ENCODE measurements at regions not wholly inside any gene's neighbourhood (a gene's known extent, or its start where the extent isn't known, plus 50 kb on each side); places are given as distances from the start of the nearest gene placed in this dataset.

DNA sequence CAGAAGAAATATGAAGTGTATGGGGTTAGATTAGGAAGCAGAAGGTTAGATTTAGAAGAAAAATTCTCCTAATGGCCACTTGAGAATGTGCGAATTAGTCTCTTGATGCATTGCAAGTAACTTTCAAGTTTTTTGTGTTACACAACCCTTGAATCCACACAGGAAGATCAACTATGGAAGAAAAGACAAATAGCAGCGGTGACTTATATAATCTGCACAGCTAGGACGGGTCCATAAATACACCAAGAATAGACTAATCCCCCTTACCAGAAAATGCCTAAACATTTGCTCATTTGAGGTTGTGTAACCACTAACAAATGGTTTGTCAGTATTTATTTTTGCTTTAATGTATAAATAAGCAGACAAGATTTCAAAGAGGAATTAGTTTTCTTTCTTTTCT, 182.6 kb downstream of the TGFB2 start:
- no peak for DNase-seq

DNA sequence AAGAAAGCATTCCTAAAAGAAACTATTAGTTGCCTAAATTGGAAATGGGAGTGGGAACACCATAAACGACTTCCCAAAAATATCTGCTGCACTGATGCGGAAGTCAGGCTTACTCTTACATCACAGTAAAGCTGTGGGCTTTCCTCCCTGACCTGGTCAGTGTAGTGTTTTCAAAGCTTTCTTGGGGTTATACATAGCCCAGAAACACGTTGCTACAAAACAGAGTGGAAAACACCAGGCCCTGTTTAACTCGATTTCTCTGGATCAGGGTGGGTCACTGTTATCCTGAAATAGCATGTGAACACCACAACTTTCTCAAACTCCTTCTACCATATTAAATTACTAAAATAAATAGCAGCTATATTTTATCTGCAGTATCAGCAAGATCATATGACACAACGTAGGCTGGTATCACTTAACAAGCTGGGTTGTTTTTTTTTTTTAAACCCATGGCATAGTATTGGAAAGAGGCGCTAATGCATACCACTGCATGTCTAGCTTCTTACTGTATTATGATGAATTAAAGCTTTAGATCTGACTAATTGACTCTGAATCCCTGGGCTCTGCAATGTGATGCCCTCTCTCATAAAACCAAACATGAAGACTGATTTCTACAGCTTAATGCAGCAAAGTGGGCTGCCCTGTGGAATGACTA, 184.6 kb downstream of the TGFB2 start:
- DNase-seq = no peak

DNA sequence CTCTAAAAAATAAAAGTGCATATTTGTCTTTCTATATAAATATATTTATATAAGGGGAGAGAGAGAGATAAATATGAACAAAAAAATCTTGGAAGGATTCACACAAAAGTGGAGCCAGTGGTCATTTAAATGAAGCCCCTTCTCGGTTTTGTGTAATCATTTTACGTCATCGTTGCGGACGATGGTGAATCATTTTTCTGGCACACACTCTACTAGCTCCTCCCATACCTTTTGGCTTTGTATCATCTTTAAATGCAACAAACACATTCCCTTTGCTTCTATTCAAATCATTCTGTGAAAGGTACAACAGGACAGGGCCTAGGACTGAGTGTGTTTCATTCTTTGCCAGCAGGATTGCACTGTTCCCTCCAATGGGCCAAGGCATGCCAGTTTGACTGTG, 186.8 kb downstream of the TGFB2 start:
- DNase-seq = no peak

DNA sequence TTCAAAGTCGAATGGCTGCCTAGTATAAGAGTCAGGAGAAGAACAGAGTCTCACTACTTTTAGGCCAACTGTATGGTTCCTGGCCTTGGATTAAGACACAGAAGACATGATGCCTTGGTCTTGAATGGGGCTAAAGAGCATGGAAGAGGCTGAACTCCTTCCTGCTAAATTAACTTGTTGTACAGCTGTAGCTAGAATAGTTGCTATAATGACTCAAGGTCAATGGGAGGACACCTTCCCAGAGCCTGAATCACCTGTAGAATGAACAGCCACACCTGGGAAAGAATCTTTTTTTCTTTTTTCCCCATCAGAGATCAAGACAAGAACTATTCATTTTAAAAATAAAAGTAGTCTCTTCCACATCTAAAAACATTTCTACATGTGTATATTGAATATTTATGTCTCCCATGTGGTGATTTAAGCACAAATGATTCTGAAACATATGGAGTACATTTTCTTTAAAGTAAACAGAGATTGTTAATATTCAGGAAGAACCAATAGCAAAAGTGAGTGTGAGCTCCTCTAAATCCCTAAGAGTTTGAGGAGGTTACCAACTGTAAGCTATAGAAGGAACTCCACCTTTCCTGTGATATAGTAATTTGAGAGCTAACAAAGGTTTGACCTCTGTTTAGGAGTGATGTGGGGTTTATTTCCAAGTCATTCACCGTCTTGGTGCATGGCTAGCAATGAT, 191.3 kb downstream of the TGFB2 start:
- no peak for DNase-seq

DNA sequence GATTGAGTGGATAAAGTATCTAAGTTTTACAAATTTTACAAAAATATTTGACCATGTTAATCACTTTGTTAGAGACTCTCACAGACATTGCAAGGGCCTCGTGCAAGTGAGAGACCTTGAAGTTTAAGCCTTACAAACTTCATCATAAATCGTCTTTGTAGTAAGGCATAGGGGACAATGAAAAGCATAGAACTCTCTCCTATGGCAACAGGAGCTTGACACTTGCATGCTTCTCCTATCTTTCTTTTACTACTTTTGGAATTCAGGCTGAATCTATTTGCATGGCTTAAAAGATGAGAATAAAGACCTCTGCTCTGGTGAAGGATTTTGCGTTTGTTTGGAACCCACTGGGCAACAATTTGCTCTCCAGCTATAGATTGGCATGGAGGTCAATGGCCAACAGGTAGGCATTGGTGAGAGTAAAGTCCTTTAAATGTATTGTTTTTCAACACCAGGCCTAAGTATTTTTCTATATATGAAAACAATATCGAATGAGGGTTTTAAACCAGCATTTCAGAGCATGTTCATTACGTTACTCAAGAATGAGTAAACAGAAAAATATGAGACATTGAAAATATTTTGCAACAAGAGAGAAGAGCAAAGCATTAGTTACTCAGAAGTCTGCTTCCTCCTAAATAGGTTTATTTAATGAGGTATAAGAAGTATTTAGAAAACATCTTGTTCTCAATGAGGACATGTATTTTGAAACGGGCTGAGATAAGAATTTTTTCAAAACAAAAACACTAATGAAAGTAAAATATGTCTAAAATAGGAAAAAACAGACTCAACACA, 192.2 kb downstream of the TGFB2 start:
- DNase-seq = no peak

DNA sequence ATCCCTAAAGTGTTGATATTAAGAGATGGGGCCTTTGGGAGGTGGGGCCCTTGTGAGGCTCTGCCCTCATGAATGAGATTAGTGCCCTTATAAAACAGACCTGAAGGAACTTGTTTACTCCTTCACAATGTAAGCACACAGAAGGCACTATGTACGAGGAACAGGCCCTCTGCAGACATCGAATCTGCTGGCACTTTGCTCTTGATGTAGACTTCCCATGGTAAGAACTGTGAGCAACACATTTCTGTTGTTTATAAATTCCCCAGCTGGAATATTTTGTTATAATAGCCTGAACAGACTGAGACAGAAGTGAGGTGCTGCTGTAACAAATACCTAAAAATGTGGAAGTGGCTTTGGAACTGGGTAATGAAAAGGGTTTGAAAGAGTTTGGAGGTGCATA, 193.2 kb downstream of the TGFB2 start:
- DNase-seq = no peak

DNA sequence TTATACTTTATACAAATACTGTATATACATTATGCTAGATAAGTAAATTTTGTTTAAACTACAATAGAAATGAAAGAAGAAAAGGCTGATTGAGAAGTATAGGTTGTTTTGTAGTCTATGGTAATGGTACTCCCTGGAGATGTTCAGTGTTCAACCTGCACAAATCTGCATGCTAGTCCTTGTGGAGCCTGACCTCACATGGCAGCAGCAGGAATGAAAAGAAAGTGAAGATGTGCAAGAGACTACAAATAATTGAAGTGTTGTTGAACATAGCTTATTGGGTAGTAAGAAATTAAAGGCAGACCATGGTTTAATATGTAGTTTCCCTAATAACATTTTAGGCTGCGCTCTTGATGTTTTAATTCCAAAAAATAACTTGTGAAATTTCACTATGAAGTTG, 201.2 kb downstream of the TGFB2 start:
- no peak for DNase-seq

DNA sequence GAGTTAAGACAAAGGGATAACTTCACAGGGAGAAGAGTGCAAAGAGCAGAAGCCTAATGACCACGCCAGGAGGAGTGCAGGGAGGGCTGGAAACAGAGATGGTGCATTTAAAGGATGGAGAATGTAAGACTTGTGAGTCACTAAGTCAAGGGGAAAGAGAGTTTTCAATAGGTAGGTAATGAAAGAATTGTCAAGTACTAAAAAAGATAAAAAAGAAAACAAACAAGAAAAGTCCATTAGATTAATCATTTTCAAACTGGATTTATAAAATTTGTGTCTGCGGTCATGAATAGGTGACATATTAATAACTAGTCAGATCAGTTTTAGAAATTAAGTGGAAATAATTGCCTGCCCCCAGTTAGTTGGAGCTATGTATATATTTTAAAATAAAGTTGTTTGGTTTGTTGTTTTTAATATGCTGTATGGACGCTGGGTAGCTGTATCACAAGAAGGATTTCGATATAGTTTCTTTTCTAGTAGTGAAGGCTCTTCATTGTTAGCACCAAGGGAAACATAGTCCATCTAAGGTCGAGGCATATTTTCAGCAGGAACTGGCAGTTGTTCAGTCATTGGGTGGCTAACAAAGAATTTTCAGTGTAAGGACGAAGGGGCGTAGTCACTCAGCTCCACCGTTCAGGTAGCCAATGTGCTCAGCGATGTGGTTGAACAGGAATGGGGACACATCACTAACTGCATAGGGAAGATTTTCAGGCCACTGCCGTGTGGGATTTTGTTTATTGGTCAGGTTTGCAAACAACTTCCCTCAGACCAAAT, 203.0 kb downstream of the TGFB2 start:
- no peak for DNase-seq

DNA sequence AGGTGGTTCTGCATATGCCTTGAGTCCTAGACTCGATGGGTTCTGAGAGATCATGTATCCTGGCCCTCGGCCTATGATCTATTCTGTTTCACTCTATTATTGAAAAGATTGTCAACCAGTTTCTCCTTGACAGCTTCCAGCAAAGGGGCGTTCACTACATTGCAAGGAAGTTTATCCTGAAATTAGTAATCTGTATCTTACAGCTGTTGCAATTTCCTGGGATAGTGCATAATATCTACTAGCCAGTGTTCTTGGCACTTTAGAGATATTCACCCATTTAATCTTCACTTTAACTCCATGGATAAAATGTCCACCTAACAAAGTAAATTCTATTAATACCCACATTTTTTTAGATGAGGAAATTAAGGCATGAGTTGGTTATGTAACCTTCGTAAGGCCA, 203.6 kb downstream of the TGFB2 start:
- DNase-seq = no peak

DNA sequence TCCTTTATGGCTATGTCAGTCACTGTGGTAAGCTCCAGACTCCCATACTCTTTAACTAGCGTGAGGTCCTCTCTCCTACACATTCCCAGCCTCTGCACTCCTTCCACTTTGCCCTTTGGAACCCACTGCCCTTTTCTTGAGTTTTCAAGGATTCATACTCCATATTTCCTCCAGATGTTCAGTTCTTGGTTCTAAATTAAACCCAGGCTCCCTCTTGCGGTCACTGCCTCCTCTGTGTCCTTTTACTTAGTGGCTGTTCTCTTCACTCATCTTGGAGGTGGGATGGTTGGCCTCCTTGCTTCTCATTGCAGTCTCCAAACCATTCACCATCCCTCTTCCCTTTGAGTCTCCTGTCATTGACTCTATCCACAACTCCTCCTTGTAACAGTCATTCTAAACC, 208.1 kb downstream of the TGFB2 start:
- no peak for DNase-seq

DNA sequence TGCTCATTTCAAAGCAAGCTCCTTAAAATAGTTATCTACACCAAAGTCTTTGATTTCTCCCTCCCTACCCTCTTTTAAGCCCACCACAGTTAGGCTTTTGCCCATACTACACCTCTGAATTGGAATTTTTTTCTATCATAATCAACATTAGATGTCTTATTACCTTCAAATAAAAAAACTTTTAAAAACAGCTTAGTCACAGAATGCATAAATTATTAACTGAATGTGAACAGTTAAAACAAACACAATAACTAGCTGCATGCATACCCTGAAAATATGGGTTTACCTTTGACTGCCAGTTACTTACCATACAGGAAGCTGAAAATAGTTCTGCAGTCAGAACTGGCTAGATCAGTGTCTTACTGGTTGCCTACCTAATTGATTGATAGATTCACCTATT, 210.9 kb downstream of the TGFB2 start:
- DNase-seq = no peak

DNA sequence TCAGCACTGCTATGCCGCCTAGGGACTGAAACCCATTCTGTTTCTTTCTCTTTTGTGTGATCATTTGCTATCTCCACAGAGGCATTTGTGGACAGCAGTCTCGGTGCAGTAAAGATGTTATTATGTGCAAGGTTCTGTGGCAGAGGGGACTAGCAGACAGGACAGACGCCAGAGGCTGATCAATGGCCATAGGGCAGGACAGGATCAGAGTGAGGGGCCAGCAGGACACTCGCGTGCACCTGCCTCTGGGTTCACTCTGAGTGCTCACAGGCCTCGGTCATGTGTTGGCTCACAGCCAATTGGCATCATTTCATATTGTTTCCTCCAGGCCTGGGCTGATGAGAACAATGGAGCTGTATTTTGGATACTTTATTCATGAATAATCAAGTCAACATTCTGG, 212.6 kb downstream of the TGFB2 start:
- DNase-seq = no peak

DNA sequence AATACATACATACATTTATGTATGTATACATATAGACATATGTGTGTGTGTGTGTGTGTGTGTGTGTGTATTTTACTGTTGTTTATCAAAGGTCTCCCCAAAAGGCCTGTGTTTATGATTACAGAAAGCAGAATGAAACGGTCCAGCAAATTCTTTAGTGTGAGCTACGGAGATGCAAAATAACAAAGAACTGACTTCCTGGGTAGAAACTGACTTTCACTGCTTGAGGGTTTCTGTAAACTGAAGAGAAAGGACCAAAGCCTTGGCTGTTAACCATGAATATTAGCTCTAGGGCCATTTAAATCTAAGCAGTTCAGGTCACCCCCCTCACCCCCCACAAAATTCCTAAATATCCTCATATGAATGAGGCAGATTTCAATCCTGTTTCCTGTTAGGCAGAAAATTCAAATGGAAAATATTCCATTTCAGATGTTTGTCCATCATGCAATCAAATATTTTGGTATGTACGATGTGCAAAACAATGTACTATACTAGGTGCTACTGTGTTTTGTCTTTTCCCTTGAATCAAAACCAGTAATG, 213.2 kb downstream of the TGFB2 start:
- DNase-seq = no peak

DNA sequence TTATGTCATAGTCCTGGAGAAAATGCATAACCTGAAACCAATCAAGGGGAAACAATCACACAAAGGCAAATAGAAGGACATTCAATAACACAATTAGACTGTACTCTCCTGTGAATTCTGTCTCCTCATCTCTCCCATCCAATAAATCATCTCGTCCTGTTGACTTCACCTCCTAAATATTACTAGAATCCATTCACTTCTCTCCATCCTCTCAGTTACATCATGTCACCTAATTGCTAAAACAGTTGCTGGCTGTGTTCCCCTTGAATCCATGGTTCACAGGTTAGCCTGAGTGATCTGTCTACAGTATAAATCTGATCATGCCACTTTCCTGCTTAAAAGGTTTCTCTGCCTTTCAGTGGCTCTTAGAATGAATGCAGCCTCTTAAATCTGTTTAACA, 220.2 kb downstream of the TGFB2 start:
- no peak for DNase-seq

DNA sequence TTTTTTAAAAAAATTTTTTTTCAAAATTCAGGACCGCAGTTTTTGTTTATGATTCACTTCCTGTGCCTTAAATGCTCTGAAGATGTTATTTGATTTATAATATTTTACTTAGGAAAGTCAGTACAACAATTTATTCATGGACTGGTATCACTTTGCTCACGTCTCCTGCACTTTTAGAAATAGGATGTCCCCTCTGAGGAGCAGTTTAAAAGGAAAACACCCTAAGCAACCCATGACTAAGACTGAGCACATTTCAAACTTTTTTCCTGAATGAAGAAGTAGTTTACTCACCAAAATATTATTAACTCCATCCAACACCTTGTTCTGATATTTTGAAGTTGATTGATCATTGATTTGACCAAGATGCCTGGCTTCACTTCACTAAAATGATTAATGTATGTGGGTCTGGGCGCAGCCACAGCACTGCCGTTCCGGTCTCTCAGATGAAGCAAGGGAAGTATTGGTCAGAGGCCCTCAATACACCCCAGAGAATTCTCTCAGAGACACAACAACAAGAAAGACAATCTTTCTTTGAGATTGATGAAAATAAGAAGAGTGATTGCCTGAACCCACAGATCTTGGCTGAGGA, 223.9 kb downstream of the TGFB2 start:
- no peak for DNase-seq

DNA sequence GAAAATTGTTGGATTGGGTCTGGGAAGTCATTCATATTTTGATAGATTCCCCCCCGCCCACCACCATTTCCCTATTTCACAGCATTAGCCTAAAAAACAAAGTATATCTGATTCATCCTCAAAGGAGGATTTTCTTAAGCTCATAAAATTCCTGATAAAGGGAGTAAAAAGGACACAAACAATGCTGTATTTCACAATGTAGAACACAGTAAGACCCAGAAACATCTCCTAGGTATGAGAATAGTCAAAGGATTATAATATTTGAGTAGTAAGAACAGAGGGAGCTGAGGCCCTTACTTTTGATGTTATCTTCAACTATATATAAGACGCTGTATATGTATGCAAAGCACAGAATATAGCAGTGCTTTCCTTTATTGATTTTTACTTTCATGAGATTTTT, 225.3 kb downstream of the TGFB2 start:
- no peak for DNase-seq

DNA sequence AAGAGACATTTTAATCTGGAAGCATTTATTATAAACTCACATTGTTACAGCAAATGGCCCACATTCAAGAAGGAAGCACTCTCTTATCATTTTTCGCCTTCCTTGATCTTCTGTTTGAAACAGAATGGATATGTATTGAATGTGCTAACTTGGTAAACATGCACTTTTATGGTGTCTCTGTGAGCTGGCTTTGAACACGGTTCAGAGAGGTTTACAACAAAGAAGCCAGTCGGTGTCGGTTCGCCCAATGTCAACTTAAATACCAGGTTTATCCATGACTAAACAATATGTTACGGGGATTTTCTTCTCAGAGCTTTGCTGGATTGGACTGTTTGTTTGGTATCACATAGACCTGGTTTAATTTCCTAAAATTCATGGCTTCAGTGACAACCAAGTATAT, 226.4 kb downstream of the TGFB2 start:
- DNase-seq = no peak

DNA sequence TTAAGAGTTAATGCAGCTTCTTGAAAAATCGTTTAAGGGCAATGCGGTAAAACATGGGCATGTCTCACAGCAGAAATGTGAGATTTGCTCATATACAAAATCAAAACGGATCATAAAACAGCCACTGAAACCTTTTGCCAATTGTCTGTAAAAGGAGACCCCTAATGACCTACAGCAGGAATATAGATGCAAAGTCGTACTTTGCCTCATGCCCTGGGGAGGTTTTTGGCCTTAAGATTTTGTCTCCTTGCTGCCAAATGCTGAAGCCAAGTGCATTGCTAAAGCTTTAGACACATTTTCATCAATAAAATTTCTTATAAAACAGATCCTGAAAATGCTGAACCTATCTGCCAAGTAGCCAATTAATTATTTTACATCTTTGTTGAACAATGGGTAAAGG, 226.9 kb downstream of the TGFB2 start:
- DNase-seq = no peak

DNA sequence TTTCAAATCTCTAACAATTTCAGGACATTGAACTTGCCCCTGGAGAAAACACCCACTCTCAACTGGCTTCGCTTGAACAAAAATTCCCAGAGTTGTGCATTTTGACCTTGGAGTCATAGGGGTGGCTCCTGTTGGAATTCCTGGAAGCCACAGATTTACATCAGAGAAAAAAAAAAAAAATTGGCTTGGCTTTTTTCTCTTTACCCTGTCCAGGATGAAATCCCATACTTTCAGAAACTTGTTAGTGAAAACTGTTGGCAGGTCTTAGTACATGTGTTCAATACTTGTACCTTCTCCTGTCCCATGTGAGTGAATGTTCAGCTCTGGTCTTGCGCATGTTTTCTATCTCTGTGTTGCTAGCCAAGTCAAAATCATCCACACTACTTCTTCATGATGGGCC, 228.8 kb downstream of the TGFB2 start:
- no peak for DNase-seq

DNA sequence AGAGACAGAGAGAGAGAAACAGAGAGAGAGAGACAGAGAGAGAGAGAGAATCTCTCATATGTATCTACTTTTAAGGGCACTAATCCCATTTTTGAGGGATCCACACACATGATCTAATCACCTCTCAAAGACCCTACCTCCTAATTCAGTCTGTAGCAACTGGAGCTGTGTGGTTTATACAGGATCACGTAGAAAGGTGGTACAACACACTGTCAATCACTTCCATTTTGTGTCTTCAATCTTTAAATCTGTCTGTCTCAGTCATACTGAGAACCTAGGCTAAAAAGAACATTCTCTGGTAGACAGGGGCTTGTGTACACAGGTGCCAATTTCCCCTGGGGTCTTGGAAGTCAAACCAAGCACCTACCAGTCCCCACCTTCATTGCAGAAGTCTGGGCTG, 229.9 kb downstream of the TGFB2 start:
- DNase-seq = no peak

DNA sequence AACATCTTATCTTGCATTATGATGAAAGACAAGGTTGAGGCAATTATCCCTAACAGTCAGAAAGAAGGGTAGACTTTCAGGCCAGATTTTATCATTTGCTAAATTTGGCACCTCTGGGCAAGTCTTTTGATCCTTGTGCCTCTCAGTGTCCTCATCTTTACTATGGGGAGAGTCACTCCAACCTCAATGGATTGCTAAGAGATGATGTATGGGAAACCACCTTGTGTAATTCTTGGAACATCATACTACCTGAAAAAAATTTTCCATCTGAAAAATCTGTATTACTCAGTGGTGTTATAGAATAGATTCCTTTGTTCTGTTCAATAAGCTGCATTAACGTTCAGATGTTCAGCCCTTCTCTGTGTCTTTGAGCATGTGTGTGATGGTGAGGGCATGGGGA, 230.7 kb downstream of the TGFB2 start:
- DNase-seq = no peak

DNA sequence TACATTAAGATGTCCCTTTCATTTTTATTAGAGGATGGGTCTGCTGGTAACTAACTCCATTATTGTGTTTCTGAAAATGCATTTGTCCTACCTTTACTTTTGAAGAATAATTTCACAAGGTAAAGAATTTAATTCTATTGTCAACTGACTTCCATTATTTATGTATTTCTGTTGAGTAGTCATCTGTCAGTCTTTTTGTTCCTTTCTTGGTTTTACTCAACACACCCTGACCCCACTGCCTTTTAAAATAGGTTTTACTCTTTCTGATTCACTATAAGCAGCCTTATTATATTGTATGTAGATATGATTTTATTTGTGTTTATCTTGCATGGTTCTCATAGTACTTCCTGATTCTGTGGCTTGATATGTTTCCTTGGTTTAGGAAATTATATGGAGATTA, 237.5 kb downstream of the TGFB2 start:
- no peak for DNase-seq

All from T-helper 1 cell (primary cell).